Ovary (tissue), 7 donors: ENCODE measurements at regions not wholly inside any gene's neighbourhood (a gene's known extent, or its start where the extent isn't known, plus 50 kb on each side); places are given as distances from the start of the nearest gene placed in this dataset.

Experiments
- DNase-seq, 5 donors: peaks; one replicate each; pipeline ENCODE4 v3.0.0-alpha.2; 2019 to 2020
- H3K27ac ChIP-seq, 2 donors: fragments of 200-600 bp; one replicate each; pipeline versions ENCODE4 v1.5.1 to v1.8.0; 2019 to 2022
- H3K27me3 ChIP-seq: fragments of 200-600 bp; one replicate; pipeline ENCODE4 v1.8.0; 2022
- H3K36me3 ChIP-seq: fragments of 200-600 bp; sonication (generic); one replicate; pipeline ENCODE4 v1.5.1; 2019
- H3K4me1 ChIP-seq: one replicate; pipeline ENCODE4 v1.8.1; 2013; ENCODE audit warnings: mild to moderate bottlenecking, moderate library complexity; ENCODE audit not compliant: insufficient read depth
- H3K4me3 ChIP-seq: fragments of 200-600 bp; sonication (generic); one replicate; pipeline ENCODE4 v1.5.1; 2017
- H3K9me3 ChIP-seq, 2 donors: fragments of 200-600 bp in 1 of 2; sonication (generic) in 1 of 2; one replicate each; pipeline versions ENCODE4 v1.5.1 to v1.8.1; 2013 to 2019; ENCODE audit warnings: mild to moderate bottlenecking in 1 of 2, moderate library complexity in 1 of 2
- CTCF ChIP-seq, 3 donors: fragments of 450-650 bp in 2 of 3; fragments of 200-600 bp in 1 of 3; IDR thresholded peaks; one replicate each; pipeline versions ENCODE4 v1.5.1 to v1.8.0; 2016 to 2022; ENCODE audit warnings: antibody characterized with exemption in 3 of 3, mild to moderate bottlenecking in 1 of 3
- EP300 ChIP-seq: sonication (generic); formaldehyde crosslinking; IDR thresholded peaks from one replicate; pipeline ENCODE4 v1.6.1; 2017; ENCODE audit warnings: antibody characterized with exemption
- POLR2A ChIP-seq: fragments of 450-650 bp; IDR thresholded peaks from one replicate; pipeline ENCODE4 v1.6.1; 2017; ENCODE audit warnings: antibody characterized with exemption, mild to moderate bottlenecking, moderate library complexity
- WGBS, 3 donors: extraction: QIAGEN DNeasy Blood & Tissue Kit in 1 of 3; methylation state at CpG; one replicate each; pipeline versions ENCODE4 v1.1.5 to v1.1.7; 2013 to 2017; 5-methylcytosine and 5-hydroxymethylcytosine counted together
- intact Hi-C, 4 donors: fragments of 100-400 bp; cut with DNase I; formaldehyde crosslinking; loops; one replicate each; pipeline versions ENCODE4 v1.11.0 to v1.15.1; 2022 to 2023
- donor health status: DM: no; HTN: no; CAD: no; lungs with moderate emphysema.
- donor health status: DM: no; HTN: no; CAD: no.
- donor health status: Bipolar disorder and iron deficiency.
- donor health status: DM: no; HTN: no; CAD: no.
- donor health status: DM: yes; HTN: yes; CAD: no.

GRCh38 chr3:41041462-41041861 is 157.8 kb upstream of the CTNNB1 start:
- 61 to 79% (median 72%) methylated on average over 4 of the region's 4 CpGs for WGBS, 3 donors
- intact Hi-C loops, result no loop called here
- H3K4me3 ChIP-seq, result no peak overlapping the region
- H3K4me1 ChIP-seq, result no peaks in the 10 kb centered on the region
- no peaks in the 10 kb centered on the region for H3K9me3 ChIP-seq
- no peaks in the 10 kb centered on the region for H3K36me3 ChIP-seq
- DNase-seq, result no peak
- H3K27me3 ChIP-seq, result no peaks in the 10 kb centered on the region
- H3K27ac ChIP-seq, result no peak overlapping the region
- TF ChIP-seq POLR2A (no peak), EP300 (no peak), CTCF (IDR thresholded peaks at IDR 0.05) (no peak)

- WGBS, 3 donors, result 69 to 77% (median 72%) methylated on average over 1 of the region's 1 CpG
- Histone ChIP-seq H3K9me3 (no peaks in the 10 kb centered on the region), H3K27ac (no peak overlapping the region), H3K4me1 (no peaks in the 10 kb centered on the region), H3K36me3 (no peaks in the 10 kb centered on the region), H3K27me3 (no peaks in the 10 kb centered on the region), H3K4me3 (no peak overlapping the region)
- no peak for DNase-seq
- TF ChIP-seq POLR2A (no peak), EP300 (no peak), CTCF (IDR thresholded peaks at IDR 0.05) (no peak)
- intact Hi-C loops, result no loop called here
Measured at GRCh38 chr3:41041899-41042298, 157.4 kb upstream of the CTNNB1 start.

GRCh38 chr3:41044523-41044922 is 154.8 kb upstream of the CTNNB1 start:
- Histone ChIP-seq H3K27ac (no peak overlapping the region), H3K4me1 (no peaks in the 10 kb centered on the region), H3K9me3 (no peaks in the 10 kb centered on the region), H3K27me3 (no peaks in the 10 kb centered on the region), H3K36me3 (no peaks in the 10 kb centered on the region), H3K4me3 (no peak overlapping the region)
- TF ChIP-seq EP300, result no peak
- no peak for TF ChIP-seq POLR2A
- TF ChIP-seq CTCF (IDR thresholded peaks at IDR 0.05), result no peak
- intact Hi-C loops, result no loop called here
- DNase-seq, result no peak
- WGBS, 3 donors, result 61 to 78% (median 69%) methylated on average over 5 of the region's 5 CpGs

- Histone ChIP-seq H3K36me3 (no peaks in the 10 kb centered on the region), H3K27ac (no peak overlapping the region), H3K27me3 (no peaks in the 10 kb centered on the region), H3K4me1 (no peaks in the 10 kb centered on the region), H3K4me3 (no peak overlapping the region), H3K9me3 (no peaks in the 10 kb centered on the region)
- TF ChIP-seq EP300, result no peak
- no peak for TF ChIP-seq POLR2A
- TF ChIP-seq CTCF (IDR thresholded peaks at IDR 0.05), result no peak
- 69 to 79% (median 75%) methylated on average over 4 of the region's 4 CpGs for WGBS, 3 donors
- intact Hi-C loops, result no loop called here
- DNase-seq, result no peak
Measured at GRCh38 chr3:41045491-41045890, 153.8 kb upstream of the CTNNB1 start.

GRCh38 chr3:41050144-41050543 is 149.2 kb upstream of the CTNNB1 start:
- DNase-seq, result no peak
- WGBS, 3 donors, result 78 to 91% (median 87%) methylated on average over 4 of the region's 4 CpGs
- Histone ChIP-seq H3K9me3 (no peaks in the 10 kb centered on the region), H3K4me3 (no peak overlapping the region), H3K27ac (no peak overlapping the region), H3K4me1 (no peaks in the 10 kb centered on the region), H3K36me3 (no peaks in the 10 kb centered on the region), H3K27me3 (no peaks in the 10 kb centered on the region)
- TF ChIP-seq POLR2A (no peak), EP300 (no peak), CTCF (IDR thresholded peaks at IDR 0.05) (no peak)
- intact Hi-C loops, result no loop called here
